GM18507 (cell line): ENCODE measurements at regions not wholly inside any gene's neighbourhood (a gene's known extent, or its start where the extent isn't known, plus 50 kb on each side); places are given as distances from the start of the nearest gene placed in this dataset.

Experiments
- DNase-seq: peaks from one replicate; pipeline ENCODE4 v3.0.0; 2011; ENCODE audit warnings: low read depth; ENCODE audit not compliant: insufficient read length; ENCODE audit errors: extremely low spot score
- FAIRE-seq: peaks from 2 replicates; lab custom pipeline; 2011; peaks lifted over from hg19 to GRCh38; lab: Jason Lieb, UNC

DNA sequence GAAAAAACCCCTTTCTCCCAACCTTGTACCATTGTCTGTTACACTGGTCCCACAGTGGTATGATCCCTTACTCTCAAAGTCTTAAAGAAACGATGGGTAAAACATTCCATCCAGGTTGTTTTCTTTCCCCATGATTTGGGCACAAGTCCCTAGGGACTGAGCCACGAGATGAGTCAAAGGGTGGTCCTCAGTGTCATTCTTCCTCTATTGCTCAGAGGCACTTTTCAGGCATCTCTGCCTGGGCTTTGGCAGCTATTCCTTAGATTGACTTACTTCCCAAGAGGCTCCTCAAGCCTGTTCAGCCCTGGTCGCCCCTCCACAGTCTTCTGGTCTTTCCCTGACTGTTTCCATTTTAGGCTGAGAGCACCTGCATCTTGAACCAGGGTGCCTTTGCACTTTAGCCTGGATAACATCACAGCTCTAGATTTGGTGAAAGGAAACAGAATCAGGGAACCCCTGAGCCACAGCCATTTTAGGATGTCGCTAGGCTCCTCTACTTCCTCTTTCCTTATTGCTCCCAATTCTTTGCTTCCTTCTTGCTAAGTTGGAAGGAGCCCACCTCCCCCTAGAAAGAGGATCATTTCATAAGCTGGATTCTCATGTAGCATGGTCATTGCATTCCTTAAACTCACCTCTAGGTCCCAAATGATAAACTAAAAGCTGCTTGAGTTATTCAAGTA, 131.0 kb upstream of the TPRG1 start:
- FAIRE-seq (no peak), DNase-seq (no peak)

DNA sequence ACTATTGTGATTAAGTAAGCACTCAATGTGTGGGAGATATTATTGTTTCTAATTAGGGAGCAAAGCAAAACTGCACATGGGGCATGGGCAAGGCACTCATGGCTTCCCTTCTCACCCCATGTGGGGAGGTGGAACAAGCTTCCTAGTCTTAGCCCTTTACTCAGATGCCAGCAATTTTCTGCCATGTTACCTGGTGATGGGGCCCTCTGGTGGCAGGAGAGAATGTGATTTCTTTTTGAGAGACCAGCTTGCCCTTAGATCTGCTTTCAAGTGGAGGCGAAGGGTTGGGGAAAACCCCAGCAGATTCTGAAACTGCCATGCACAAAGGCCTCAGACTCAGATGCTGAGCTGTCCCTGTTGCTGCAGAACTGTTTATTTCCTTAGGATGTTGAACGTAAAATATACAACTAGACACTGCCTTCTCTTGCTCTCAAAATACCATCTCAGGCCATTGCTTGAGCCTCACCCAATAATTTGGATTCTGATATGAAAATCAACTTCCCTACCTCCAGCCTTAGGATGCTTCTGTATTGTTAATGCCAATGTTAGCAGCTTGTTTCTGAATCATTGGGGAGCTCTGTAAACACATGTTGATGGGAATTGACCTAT, 130.2 kb upstream of the TPRG1 start:
- FAIRE-seq, result peak; percentile 76

DNA sequence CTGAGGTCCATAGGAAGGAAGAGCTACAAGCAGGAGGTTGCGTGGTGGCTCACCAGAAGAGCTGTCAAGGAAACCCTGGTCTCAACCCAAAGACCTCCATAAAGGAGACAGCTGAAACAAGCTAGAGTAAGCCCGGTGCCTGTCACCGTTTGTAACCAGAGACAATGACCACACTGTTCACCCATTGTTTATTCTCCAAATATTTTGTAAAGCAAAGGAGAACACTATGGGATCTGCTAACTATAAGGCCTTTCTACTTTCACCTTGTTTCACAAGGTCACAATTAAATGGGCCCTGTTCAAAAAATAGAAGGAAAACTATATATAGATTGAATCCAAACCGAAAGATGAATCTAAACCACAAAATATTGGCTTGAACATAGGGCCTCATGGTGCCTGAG, 128.9 kb upstream of the TPRG1 start:
- DNase-seq (no peak), FAIRE-seq (no peak)

More for the DNA sequence above, 130.2 kb upstream of the TPRG1 start:
- DNase-seq, result peak; percentile 20

DNA sequence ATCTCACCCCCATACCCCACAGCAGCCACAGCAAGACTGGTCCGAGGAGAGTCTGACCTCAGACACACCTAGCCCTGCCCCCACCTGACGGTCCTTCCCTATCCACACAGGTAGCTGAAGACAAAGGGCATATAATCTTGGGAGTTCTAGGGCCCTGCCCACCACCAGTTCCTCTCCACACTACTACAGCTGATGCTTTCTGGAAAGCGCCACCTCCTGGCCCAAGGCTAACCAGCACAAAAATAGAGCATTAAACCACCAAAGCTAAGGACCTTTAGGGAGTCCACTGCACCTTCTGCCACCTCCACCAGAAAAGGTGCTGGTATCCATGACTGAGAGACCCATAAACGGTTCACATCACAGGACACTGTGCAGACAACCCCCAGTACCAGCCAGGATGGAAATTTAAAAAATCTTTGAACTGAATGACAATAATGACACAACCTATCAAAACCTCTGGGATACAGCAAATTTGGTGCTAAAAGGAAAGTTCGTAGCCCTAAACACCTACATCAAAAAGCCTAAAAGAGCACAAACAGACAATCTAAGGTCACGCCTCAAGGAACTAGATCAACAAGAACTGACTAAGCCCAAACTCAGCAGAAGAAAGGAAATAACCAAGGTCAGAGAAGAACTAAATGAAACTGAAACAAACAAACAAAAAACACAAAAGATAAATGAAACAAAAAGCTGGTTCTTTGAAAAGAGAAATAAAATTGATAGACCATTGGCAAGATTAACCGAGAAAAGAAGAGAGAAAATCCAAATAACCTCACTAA, 122.1 kb upstream of the TPRG1 start:
- FAIRE-seq (no peak), DNase-seq (no peak)

DNA sequence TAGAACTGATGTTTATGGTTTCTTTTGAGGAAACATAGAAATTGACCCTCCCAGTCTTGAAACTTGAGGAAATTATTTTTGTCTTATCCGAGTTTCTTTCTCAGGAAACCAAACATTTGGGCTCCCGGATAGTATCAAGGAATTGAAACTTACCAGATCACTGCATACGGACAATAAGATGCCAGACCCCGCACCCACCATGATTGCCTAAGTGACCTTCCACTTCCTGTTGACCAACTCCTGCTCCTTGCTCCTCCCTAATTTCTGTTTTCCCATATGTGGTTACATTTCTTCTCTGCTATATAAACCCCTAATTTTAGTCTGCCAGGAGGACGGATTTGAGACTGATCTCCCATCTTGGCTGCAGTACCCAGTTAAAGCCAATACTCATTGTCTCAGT, 118.4 kb upstream of the TPRG1 start:
- DNase-seq (no peak), FAIRE-seq (no peak)

DNA sequence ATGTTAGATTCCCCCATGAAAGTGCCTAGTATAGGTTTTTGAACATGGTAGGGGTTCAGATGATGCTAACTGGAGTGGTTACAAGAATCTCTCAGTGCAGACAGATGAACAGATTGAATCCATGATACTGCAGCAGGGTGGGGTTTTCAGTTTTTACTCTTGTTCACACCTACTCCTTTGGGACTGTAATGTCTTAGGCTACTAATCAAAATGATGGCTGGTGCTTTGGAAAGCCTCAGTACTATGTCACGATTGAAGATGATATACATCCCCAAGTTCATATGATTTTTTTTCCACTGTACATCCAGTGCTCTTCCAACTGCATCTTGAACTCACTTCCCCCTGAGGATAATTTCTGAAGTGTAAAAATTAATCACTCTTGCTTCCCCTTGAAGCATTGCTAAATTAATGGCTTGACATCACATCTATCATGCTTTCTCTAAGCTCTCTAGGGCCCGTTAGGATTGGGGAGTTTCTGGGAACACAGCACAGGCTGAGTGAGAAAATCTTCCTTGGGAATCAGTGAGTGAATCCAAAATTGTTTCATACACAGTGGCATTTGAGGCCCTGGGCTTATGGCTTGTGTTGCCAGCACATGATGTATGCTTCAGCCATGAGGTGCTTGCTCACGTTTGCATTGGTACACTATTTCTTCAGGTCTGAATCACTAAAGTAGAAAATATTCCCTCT, 115.0 kb upstream of the TPRG1 start:
- DNase-seq (no peak), FAIRE-seq (no peak)

DNA sequence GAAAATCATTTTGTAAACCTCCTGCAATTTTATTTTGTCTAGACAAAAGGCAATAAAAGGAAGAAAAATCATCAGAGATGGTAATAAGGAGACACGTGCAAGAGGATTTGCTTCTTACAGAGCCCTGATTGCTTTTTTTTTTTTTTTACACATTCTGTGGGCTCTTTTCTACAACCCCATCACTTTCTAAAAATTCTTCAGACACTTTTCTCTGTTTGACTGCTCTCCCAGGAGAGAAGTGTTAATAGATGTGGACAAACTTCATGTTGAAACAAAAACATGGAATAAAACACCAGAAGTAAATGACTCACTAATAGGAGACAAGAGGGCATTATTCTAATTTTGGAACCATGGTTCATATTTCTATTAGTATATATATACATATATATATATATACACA, 114.4 kb upstream of the TPRG1 start:
- FAIRE-seq, result no peak
- no peak for DNase-seq

DNA sequence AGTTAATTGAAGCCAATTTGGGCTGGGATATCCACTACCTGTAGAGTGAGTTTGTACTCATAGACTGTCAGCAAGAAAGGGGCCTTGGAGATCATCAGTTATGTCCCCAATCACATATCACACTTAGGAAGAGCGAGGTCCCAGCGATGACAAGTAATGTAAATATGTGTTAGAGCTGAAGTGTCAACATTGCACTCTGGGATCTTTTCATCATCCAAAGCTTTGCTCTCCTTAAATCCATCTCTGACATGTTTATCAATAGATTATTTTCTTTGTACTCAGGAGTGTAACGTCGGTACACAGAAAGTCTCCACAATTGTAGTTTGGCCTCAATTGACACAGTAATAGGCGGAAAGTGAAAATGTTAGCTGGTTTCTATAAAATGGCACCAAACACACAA, 113.7 kb upstream of the TPRG1 start:
- FAIRE-seq (no peak), DNase-seq (no peak)

DNA sequence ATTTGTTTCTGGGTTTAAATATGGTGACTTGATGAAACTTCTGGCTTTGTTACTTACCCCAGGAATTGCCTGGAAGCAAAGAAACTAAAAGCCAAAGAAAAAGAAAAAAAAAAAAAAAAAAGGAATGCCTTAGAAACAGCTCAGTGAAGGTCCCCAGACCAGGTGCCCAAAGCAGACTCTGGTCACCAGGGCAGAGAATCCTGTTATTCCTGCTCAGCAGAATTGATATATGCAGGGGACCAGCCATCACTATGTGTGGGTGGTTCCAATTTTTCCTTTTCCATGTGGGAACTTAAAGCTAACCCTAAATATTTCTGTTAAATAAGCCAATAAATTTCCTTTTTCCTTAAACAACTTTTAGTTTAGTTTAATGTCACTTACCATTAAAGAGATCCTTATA, 100.8 kb upstream of the TPRG1 start:
- FAIRE-seq, result no peak
- no peak for DNase-seq

DNA sequence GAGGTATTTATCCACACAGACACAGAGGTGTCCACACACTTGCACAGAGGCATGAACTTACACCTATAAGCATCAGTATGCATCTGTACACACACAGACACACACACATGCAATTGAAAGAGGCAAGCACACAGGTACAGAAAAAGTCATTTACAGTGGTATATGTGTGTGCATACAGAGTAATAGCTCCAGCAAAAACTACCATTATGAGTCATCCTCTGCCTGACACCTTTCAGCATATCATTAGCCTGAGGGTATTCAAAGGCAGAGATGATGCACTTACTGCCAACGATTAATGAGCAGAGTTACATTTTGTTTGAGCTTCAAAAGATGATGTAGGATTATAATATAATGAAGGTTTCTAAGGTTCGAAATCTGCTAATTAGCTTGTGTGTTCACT, 100.3 kb upstream of the TPRG1 start:
- no peak for FAIRE-seq

DNA sequence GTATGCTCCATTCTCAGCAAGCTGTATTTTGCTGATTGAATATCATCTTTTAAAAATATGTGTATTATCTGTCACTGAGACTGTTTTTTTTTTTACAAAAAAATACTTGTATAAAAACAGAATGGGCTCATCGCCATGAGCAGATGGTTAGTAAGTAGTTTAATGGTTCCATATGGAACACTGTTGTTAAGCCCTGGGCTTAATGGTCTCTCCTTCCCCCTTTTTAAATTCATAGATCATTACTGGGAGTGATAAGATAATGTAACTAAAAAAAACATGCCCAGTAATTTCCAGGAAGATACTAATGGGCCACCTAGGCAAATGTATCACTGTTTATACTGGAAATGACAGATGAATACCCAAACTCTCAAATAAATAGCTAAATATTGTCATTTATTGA, 95.3 kb upstream of the TPRG1 start:
- FAIRE-seq (no peak), DNase-seq (no peak)

More for the DNA sequence above, 100.3 kb upstream of the TPRG1 start:
- DNase-seq, result no peak

DNA sequence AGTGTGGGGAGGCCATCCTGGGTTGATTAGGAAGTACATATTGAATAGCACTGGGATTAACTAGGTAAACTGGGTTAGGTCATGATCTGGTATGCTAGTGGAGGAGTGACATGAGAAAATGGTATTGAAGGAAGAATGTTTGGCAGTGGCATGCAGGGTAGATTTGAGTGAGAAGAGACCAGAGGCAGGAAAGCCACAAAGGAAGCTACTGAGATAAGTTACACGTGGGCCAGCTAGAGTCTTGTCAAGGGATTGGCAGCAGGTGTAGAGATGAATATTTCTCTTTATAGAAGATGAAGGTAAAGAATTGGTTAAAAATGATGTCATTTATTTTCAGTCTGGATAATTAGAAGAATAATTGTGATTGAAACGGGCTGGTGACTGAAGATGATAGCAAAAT, 91.0 kb upstream of the TPRG1 start:
- DNase-seq, result no peak
- no peak for FAIRE-seq

DNA sequence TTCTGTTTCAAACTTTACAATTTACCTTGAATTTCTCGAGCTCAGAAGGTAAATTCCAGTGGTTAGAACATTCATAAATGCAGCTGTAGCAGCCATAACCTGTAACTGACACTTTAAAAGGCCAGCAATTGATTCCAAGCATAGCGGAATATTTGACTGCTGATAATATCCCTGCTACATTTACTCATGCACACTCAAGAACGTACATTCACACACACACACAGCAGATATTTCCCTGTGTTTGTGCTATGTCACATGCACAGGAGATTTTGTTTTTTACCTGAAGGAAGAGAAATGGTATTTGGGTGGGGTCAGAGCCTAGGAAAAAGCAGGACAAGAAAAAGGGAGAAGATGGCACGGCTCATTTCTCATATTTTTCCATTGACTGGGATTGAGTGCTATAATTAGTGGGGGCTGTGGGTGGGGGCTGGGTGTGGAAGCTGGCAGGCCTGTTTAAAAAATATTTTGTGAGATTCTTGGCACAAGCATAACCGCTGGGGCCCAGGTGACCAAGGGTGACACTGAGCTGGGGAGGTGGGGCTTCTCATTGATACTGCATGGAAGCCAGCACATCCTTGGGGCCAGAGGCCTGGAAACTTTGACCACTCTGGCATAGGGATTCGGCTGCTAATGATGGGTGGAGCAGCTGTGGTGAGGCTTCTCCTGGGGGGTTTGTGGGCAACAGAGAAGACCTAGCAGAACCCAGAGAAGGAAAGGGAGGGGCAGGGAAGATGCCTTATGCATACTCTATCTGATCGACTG, 88.9 kb upstream of the TPRG1 start:
- DNase-seq, result no peak
- no peak for FAIRE-seq

DNA sequence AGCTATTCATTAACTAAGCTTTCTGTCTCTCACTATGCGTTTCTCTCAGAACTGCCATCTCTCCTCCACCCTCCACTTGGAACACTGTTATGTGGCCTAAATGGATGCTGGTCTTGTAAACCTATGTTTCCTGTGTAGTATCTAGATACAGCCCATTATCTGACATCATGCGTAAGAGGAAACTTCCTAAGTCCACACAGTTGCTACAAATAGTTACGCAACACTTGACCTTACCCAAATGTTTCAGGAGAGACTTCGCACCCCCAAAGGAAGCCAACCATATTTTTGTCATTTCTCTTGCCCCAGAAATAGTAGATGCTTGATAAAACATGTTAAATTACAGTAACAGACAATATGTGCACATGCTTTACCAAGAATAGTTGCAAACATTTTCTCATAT, 87.2 kb upstream of the TPRG1 start:
- no peak for DNase-seq
- no peak for FAIRE-seq

DNA sequence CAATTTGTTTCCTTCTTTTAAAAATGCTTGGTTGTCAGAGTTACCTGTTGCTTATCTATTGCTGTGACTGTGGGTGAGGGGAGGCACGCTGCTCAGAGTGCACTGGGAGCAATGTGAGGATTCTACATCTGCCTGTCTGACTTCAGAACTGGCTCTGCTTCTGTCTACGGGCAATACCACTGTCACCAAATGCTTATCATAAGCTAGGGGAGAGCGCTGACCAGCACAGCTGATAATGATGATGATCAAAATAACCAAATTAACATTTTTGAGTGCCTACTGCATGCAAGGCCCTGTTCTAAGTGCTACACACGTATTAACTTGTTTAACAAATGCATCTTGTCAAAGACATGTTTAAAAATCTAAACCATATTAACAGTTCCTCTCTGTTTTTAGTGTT, 79.2 kb upstream of the TPRG1 start:
- DNase-seq, result no peak
- FAIRE-seq, result no peak

DNA sequence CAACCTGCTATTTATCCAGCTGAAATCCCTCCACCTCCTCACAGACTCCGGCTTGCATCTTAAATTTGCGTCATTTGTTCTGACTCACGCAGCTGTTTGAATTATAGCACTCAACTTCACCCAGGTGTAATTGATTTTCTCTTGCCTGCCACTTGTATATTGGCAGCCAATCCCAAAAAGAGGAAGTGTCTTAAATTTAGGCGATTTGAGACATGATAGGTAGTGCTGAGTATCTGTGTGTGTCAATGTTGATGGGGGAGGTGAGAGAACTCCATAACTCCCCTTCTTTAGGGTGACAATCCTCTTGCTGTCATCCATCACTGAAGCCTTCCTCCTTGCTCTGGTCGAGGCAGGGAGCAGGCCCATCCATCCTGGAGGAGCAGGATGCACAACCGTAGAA, 77.2 kb upstream of the TPRG1 start:
- no peak for DNase-seq
- FAIRE-seq, result no peak

DNA sequence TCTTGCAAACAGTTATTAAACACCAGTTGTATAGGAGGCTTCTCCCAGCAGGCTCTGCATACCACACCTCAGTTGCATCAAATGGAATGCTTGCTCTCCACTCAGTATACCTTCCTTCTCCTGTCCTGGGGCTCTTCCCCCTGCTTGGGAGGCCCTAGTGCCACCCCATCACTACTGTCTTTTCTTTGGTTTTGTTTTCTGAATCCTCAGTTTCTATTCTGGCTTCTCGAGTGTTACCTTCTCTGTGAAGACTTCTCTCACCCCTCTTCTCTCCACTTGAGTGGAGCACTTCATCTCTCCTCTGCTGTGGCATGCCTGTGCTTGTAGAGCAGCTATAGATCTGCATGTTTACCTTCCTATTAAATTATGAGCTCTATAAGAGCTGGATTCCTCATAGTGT, 75.7 kb upstream of the TPRG1 start:
- DNase-seq (no peak), FAIRE-seq (no peak)

DNA sequence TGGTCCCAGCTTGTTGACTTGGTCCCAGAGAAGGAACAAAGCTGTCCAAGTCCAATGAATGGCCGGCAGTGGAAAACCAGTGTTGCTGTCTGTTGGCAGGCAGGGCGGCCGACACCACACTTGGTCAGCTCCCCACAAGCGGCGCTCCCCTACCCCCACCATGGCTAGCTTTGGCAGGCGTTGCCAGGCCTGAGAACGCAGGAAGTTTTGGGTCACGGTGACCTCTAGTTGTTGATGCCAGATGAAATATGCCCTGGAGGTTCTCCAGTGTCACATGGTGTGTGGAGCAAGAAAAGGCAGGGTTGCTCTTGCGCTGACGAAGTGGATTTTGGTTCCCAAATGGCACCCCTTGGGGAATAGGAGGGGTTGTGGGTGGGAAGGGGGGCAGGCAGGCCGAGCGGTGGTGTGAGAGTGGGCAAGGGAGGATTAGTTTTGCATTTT, 72.7 kb upstream of the TPRG1 start:
- FAIRE-seq (no peak), DNase-seq (no peak)

DNA sequence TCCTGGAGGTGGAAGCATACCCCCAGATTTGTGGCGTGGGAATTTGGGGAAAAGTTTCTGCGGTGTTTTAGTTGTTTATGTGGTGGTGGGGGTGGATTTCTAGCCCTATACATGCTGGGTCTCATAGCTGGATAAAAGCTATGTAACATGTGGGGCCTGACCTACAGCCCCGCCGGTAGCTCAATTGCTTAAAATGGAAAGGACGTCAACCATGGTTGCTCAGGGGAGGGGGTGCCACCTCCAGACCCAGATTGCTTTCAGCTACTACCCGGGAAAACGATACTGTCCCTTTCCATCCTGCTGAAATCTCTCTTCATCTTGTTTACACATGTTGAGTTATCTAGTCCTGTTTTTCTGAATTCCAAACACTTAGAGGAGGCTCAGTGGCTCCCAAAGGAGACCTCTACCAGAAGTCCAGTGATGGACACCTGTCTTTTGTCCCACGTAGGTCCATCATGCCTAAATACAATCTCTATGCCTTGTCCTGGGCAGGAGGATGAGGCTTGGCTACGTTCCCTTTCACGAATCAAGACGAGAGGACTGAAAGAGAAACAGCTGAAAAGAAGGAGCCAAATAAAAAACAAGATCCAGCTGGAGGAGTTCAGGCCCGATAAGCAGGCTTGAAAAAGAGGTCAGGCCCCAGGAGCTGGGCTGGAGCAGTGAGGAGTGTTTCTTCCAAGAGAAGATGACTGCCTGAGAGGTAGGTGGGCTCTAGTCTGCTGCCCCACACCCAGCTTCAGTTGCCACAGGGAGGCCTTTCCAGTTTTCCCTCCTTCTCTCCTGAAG, 72.1 kb upstream of the TPRG1 start:
- no peak for DNase-seq
- FAIRE-seq, result no peak
